Stimulated activated CD8-positive, alpha-beta memory T cell treated with anti-CD3 and anti-CD28 coated beads, Interleukin-15, amount 100 ng/mL, for 1 hour (primary cell): ENCODE measurements at regions not wholly inside any gene's neighbourhood (a gene's known extent, or its start where the extent isn't known, plus 50 kb on each side); places are given as distances from the start of the nearest gene placed in this dataset.
"Not testable (repeated sequence)": the region's sequence is repeated elsewhere in the genome, so short reads cannot be mapped to it uniquely, and the experiment has no call there.

Experiments used
- DNase-seq: peaks from one replicate; pipeline ENCODE4 v3.0.0-alpha.2; 2020; ENCODE audit warnings: low read depth

DNA sequence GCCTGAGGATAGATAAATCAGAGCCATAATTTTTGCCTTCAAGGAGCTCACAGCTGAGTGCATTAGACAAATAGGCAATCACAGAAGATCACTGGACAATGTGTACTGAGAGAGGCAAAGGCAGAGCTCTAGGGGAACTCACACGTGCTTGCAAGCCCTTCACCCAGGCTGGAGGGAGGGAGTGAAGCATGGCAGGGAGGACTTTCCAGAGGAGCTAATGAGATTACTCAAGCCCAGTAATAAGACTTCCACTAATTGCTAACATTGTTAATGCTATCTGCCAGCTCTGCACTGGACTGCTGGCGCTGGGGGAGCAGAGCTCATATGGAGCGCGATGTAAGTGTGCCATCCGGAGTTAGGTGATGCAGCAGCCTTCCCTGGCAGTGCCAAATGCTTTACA lies 408.4 kb downstream of the NTRK2 start:
- no peak for DNase-seq

DNA sequence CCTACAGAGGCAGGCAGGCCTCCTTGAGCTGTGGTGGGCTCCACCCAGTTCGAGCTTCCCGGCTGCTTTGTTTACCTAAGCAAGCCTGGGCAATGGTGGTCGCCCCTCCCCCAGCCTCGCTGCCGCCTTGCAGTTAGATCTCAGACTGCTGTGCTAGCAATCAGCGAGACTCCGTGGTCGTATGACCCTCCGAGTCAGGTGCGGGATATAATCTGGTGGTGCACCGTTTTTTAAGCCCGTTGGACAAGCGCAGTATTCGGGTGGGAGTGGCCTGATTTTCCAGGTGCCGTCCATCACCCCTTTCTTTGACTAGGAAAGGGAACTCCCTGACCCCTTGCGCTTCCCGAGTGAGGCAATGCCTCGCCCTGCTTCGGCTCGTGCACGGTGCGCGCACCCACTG lies 407.6 kb downstream of the NTRK2 start:
- not testable (repeated sequence) for DNase-seq
